HepG2 (cell line): ENCODE measurements at regions not wholly inside any gene's neighbourhood (a gene's known extent, or its start where the extent isn't known, plus 50 kb on each side); places are given as distances from the start of the nearest gene placed in this dataset.
"Not testable (repeated sequence)": the region's sequence is repeated elsewhere in the genome, so short reads cannot be mapped to it uniquely, and the experiment has no call there.

Experiments used
- BRCA1 ChIP-seq: sonication (generic); formaldehyde crosslinking; IDR thresholded peaks from 2 replicates; pipeline ENCODE4 v1.4.0; 2020; ENCODE audit warnings: missing genetic modification reagents
- GATAD1 ChIP-seq: IDR thresholded peaks from 2 replicates; pipeline ENCODE4 v1.6.1; 2016; ENCODE audit warnings: missing genetic modification reagents, missing compliant biosample characterization
- KLF15 ChIP-seq: sonication (generic); formaldehyde crosslinking; IDR thresholded peaks from 2 replicates; pipeline ENCODE4 v1.8.1; 2023; ENCODE audit warnings: borderline replicate concordance, mild to moderate bottlenecking, inconsistent platforms, missing genetic modification reagents, mixed read lengths
- KLF9 ChIP-seq: IDR thresholded peaks from 2 replicates; pipeline ENCODE4 v1.6.1; 2016; ENCODE audit warnings: low read depth
- MYC ChIP-seq: sonication (generic); formaldehyde crosslinking; IDR thresholded peaks from 2 replicates; pipeline ENCODE4 v1.9.0; 2021; ENCODE audit warnings: missing genetic modification reagents, borderline replicate concordance
- NR2F1 ChIP-seq, 2 experiments: fragments of 450-650 bp in 1 of 2; formaldehyde crosslinking in 1 of 2; IDR thresholded peaks; 2 replicates each; pipeline versions ENCODE4 v1.5.0 to v1.6.1; 2016 to 2020; ENCODE audit warnings: mild to moderate bottlenecking in 1 of 2, missing compliant biosample characterization in 1 of 2, missing genetic modification reagents in 1 of 2, moderate library complexity in 1 of 2
- POLR2A ChIP-seq, 2 experiments: IDR thresholded peaks; 2 replicates each; pipeline ENCODE4 v1.6.1; 2011; ENCODE audit warnings: low read depth in 2 of 2, low read length in 2 of 2, mild to moderate bottlenecking in 1 of 2, moderate library complexity in 1 of 2; ENCODE audit not compliant: insufficient read depth in 1 of 2
- ZNF546 ChIP-seq: sonication (generic); formaldehyde crosslinking; conservative IDR thresholded peaks from 2 replicates; pipeline ENCODE4 v1.8.1; 2023; ENCODE audit warnings: mild to moderate bottlenecking, missing genetic modification reagents
- ZNF558 ChIP-seq: sonication (generic); formaldehyde crosslinking; IDR thresholded peaks from 2 replicates; pipeline ENCODE4 v1.9.0; 2022; ENCODE audit warnings: mild to moderate bottlenecking, missing genetic modification reagents, borderline replicate concordance
- ZNF713 ChIP-seq: sonication (generic); formaldehyde crosslinking; IDR thresholded peaks from 2 replicates; pipeline ENCODE4 v1.4.0; 2020; ENCODE audit warnings: mild to moderate bottlenecking, missing genetic modification reagents
- TF ChIP-seq, protein P1 (sequence below): sonication (generic); formaldehyde crosslinking; IDR thresholded peaks from 2 replicates; pipeline ENCODE4 v1.5.0; 2020; ENCODE audit warnings: mild to moderate bottlenecking, missing genetic modification reagents
- TF ChIP-seq, protein P2 (sequence below): sonication (generic); formaldehyde crosslinking; IDR thresholded peaks from 2 replicates; pipeline ENCODE4 v1.5.0; 2020; ENCODE audit warnings: mild to moderate bottlenecking, missing genetic modification reagents, moderate library complexity

DNA sequence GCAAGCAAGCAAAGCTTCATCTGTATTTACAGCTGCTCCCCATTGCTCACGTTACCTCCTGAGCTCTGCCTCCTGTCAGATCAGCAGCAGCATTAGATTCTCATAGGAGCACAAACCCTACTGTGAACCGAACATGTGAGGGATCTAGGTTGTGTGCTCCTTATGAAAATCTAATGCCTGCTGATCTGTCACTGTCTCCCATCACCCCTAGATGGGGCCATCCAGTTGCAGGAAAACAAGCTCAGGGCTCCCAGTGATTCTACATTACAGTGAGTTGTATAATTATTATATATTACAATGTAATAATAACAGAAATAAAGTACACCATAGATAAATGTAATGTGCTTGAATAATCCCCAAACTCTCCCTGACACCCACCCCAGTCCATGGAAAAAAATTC, 238.1 kb downstream of the CNTN3 start:
- not testable (repeated sequence) for TF ChIP-seq KLF15; ZNF713 (CRISPR knock-in tag); GATAD1; ZNF558 (CRISPR knock-in tag); BRCA1; POLR2A (IDR thresholded peaks at IDR 0.05; ENCODE audit: insufficient read depth in 1 of 2, low read depth in 2 of 2, low read length in 2 of 2); NR2F1 (CRISPR knock-in tag; IDR thresholded peaks at IDR 0.05); KLF9 (CRISPR knock-in tag); ZNF546; MYC (CRISPR knock-in tag)
- TF ChIP-seq, protein P1, sequence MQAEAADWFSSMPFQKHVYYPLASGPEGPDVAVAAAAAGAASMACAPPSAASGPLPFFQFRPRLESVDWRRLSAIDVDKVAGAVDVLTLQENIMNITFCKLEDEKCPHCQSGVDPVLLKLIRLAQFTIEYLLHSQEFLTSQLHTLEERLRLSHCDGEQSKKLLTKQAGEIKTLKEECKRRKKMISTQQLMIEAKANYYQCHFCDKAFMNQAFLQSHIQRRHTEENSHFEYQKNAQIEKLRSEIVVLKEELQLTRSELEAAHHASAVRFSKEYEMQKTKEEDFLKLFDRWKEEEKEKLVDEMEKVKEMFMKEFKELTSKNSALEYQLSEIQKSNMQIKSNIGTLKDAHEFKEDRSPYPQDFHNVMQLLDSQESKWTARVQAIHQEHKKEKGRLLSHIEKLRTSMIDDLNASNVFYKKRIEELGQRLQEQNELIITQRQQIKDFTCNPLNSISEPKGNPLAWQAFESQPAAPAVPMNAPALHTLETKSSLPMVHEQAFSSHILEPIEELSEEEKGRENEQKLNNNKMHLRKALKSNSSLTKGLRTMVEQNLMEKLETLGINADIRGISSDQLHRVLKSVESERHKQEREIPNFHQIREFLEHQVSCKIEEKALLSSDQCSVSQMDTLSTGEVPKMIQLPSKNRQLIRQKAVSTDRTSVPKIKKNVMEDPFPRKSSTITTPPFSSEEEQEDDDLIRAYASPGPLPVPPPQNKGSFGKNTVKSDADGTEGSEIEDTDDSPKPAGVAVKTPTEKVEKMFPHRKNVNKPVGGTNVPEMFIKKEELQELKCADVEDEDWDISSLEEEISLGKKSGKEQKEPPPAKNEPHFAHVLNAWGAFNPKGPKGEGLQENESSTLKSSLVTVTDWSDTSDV (CRISPR knock-in tag): not testable (repeated sequence)
- TF ChIP-seq, protein P2, sequence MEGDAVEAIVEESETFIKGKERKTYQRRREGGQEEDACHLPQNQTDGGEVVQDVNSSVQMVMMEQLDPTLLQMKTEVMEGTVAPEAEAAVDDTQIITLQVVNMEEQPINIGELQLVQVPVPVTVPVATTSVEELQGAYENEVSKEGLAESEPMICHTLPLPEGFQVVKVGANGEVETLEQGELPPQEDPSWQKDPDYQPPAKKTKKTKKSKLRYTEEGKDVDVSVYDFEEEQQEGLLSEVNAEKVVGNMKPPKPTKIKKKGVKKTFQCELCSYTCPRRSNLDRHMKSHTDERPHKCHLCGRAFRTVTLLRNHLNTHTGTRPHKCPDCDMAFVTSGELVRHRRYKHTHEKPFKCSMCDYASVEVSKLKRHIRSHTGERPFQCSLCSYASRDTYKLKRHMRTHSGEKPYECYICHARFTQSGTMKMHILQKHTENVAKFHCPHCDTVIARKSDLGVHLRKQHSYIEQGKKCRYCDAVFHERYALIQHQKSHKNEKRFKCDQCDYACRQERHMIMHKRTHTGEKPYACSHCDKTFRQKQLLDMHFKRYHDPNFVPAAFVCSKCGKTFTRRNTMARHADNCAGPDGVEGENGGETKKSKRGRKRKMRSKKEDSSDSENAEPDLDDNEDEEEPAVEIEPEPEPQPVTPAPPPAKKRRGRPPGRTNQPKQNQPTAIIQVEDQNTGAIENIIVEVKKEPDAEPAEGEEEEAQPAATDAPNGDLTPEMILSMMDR (CRISPR knock-in tag): not testable (repeated sequence)
